ENCODE measurements at regions not wholly inside any gene's neighbourhood (a gene's known extent, or its start where the extent isn't known, plus 50 kb on each side); places are given as distances from the start of the nearest gene placed in this dataset.
"Not testable (repeated sequence)": the region's sequence is repeated elsewhere in the genome, so short reads cannot be mapped to it uniquely, and the experiment has no call there.

DNA sequence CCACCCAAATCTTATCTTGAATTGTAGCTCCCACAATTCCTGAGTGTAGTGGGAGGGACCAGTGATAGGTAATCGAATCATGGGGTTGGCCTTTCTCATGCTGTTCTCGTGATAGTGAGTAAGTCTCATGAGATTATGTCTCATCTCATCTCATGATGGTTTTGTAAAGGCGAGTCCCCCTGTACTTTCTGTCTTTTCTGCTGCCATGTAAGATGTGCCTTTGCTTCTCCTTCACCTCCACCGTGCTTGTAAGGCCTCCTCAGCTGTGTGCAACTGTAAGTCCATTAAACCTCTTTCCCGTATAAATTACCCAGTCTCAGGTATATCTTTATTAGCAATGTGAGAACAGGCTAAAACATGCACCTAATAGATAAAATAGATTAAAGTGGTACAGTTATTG, 756.4 kb upstream of the SLITRK5 start:
- no peak for ATAC-seq
- no TSS peak for BruUV-seq (replicated peaks)
- Histone ChIP-seq H3K9ac (ENCODE audit: insufficient read depth, low read depth, low read length) (no peak overlapping the region), H3K9me3 (ENCODE audit: low read length) (no peaks in the 10 kb centered on the region), H3K27ac (ENCODE audit: extremely low read length, insufficient read depth, low read length) (no peak overlapping the region), H3K27me3 (ENCODE audit: control insufficient read depth in 1 of 2, insufficient read depth in 2 of 2, low read length in 2 of 2) (no peaks in the 10 kb centered on the region; a peak in 1 of 5 replicates), H3K36me3 (replicated peaks in 1 of 2; ENCODE audit: control insufficient read depth in 1 of 2, insufficient read depth in 2 of 2, low read length in 2 of 2) (no peaks in the 10 kb centered on the region), H2AFZ (ENCODE audit: low read length) (no peak overlapping the region), H3K4me3 (replicated peaks in 1 of 3; ENCODE audit: insufficient read depth in 1 of 3, low read depth in 2 of 3, low read length in 3 of 3) (no peak overlapping the region), H3K4me2 (ENCODE audit: low read depth, low read length) (no peak overlapping the region), H4K20me1 (ENCODE audit: insufficient read depth, low read length) (no peaks in the 10 kb centered on the region), H3K4me1 (ENCODE audit: insufficient read depth, low read length) (no peaks in the 10 kb centered on the region), H3K79me2 (ENCODE audit: insufficient read depth, low read length) (no peaks in the 10 kb centered on the region)
- FAIRE-seq: no peak
- in situ Hi-C loops (cut with HindIII; ENCODE audit: extremely low pct_ligation_motif_present, low pct_unique_long_range_greater_than_20kb) (no loop called here), intact Hi-C loops (cut with micrococcal nuclease; ENCODE audit: unreplicated experiment) (no loop called here)
- no peak for DNase-seq (ENCODE audit: low spot score)
- no peak for TF ChIP-seq ZNF724P (CRISPR knock-in tag; IDR thresholded peaks at IDR 0.05; ENCODE audit: borderline replicate concordance)
- TF ChIP-seq GTF2F1 (IDR thresholded peaks at IDR 0.05; ENCODE audit: low read length): no peak
- no peak for TF ChIP-seq ZNF629 (CRISPR knock-in tag; conservative IDR thresholded peaks at IDR 0.05)
- TF ChIP-seq ZNF781 (CRISPR knock-in tag; IDR thresholded peaks at IDR 0.05; ENCODE audit: borderline replicate concordance, not compliant biosample characterization): no peak
- TF ChIP-seq ZNF33B (CRISPR knock-in tag; IDR thresholded peaks at IDR 0.05): no peak
- no peak for TF ChIP-seq NFE2L2 (IDR thresholded peaks at IDR 0.05; ENCODE audit: low read length)
- TF ChIP-seq SOX13 (IDR thresholded peaks at IDR 0.05): no peak
- no peak for TF ChIP-seq SOX13 (CRISPR knock-in tag; conservative IDR thresholded peaks at IDR 0.05 in 1 of 2, IDR thresholded peaks at IDR 0.05 in 1 of 2)
- TF ChIP-seq MTF2 (CRISPR knock-in tag; IDR thresholded peaks at IDR 0.05; ENCODE audit: borderline replicate concordance): no peak
- no peak for TF ChIP-seq IKZF1 (IDR thresholded peaks at IDR 0.05)
- ChIA-PET CTCF (ENCODE audit: low intra/inter-chr PET ratio, low total read pairs) (no interaction called here), POLR2A (no interaction called here)
- WGBS (ENCODE audit: low lambda C conversion rate): 8% methylated on average over 5 of the region's 5 CpGs

DNA sequence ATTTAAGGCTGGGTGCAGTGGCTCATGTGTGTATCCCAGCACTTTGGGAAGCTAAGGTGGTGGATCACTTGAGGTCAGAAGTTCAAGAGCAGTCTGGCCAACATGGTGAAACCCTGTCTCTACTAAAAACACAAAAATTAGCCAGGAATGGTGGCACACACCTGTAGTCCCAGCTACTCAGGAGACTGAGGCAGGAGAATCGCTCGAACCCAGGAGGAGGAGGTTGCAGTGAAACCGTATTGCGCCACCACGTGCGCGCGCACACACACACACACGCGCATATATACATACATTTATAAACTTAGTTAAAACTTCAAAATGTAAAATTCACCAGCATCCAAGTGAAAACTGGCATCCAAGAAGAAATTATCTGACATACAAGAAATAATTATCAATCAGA, 753.7 kb upstream of the SLITRK5 start:
- H3K9ac ChIP-seq (ENCODE audit: insufficient read depth, low read depth, low read length); H3K27me3 ChIP-seq (ENCODE audit: control insufficient read depth in 1 of 2, insufficient read depth in 2 of 2, low read length in 2 of 2); H3K36me3 ChIP-seq (replicated peaks in 1 of 2; ENCODE audit: control insufficient read depth in 1 of 2, insufficient read depth in 2 of 2, low read length in 2 of 2); ATAC-seq; intact Hi-C loops (cut with micrococcal nuclease; ENCODE audit: unreplicated experiment); H3K9me3 ChIP-seq (ENCODE audit: low read length); DNase-seq (ENCODE audit: low spot score); H3K27ac ChIP-seq (ENCODE audit: extremely low read length, insufficient read depth, low read length); H4K20me1 ChIP-seq (ENCODE audit: insufficient read depth, low read length); H2AFZ ChIP-seq (ENCODE audit: low read length); BruUV-seq (replicated peaks); H3K4me2 ChIP-seq (ENCODE audit: low read depth, low read length); H3K4me3 ChIP-seq (replicated peaks in 1 of 3; ENCODE audit: insufficient read depth in 1 of 3, low read depth in 2 of 3, low read length in 3 of 3); H3K4me1 ChIP-seq (ENCODE audit: insufficient read depth, low read length); POLR2A ChIA-PET; in situ Hi-C loops (cut with HindIII; ENCODE audit: extremely low pct_ligation_motif_present, low pct_unique_long_range_greater_than_20kb); FAIRE-seq; CTCF ChIA-PET (ENCODE audit: low intra/inter-chr PET ratio, low total read pairs); H3K79me2 ChIP-seq (ENCODE audit: insufficient read depth, low read length): not testable (repeated sequence)
- 83% methylated on average over 10 of the region's 10 CpGs for WGBS (ENCODE audit: low lambda C conversion rate)

Data from HepG2 (cell line).